Astrocyte (in vitro differentiated cells and primary cell): ENCODE measurements at regions not wholly inside any gene's neighbourhood (a gene's known extent, or its start where the extent isn't known, plus 50 kb on each side); places are given as distances from the start of the nearest gene placed in this dataset.

Source experiments
- DNase-seq: peaks from one replicate; pipeline ENCODE4 v3.0.0-alpha.2; 2010; ENCODE audit warnings: low read depth
- FAIRE-seq: peaks from 2 replicates; lab custom pipeline; 2011; peaks lifted over from hg19 to GRCh38; lab: Jason Lieb, UNC
- H2AFZ ChIP-seq: 2 replicates; pipeline ENCODE4 v1.6.0; 2012; ENCODE audit warnings: low read depth, low read length, inconsistent platforms
- H3K27ac ChIP-seq: 2 replicates; pipeline ENCODE4 v1.5.1; 2011; ENCODE audit warnings: low read depth, low read length, inconsistent platforms
- H3K27me3 ChIP-seq: 2 replicates; pipeline ENCODE4 v1.6.0; 2011; ENCODE audit warnings: low read length, inconsistent platforms; ENCODE audit not compliant: insufficient read depth
- H3K36me3 ChIP-seq: 2 replicates; pipeline ENCODE4 v1.5.1; 2011; ENCODE audit warnings: low read length, inconsistent platforms; ENCODE audit not compliant: insufficient read depth
- H3K4me1 ChIP-seq: 2 replicates; pipeline ENCODE4 v1.5.1; 2011; ENCODE audit warnings: low read length, inconsistent platforms; ENCODE audit not compliant: insufficient read depth
- H3K4me2 ChIP-seq: 2 replicates; pipeline ENCODE4 v1.6.0; 2012; ENCODE audit warnings: low read length, inconsistent platforms
- H3K4me3 ChIP-seq: 2 replicates; pipeline ENCODE4 v1.5.1; 2011; ENCODE audit warnings: low read depth, mild to moderate bottlenecking, low read length, inconsistent platforms; ENCODE audit not compliant: insufficient read depth
- H3K79me2 ChIP-seq: 2 replicates; pipeline ENCODE4 v1.6.0; 2012; ENCODE audit warnings: mild to moderate bottlenecking, low read length, inconsistent platforms; ENCODE audit not compliant: insufficient read depth
- H3K9ac ChIP-seq: 2 replicates; pipeline ENCODE4 v1.6.0; 2012; ENCODE audit warnings: mild to moderate bottlenecking, low read length, inconsistent platforms
- H3K9me3 ChIP-seq: 2 replicates; pipeline ENCODE4 v1.5.1; 2012; ENCODE audit warnings: low read depth, mild to moderate bottlenecking, low read length, inconsistent platforms; ENCODE audit not compliant: insufficient read depth
- H4K20me1 ChIP-seq: 2 replicates; pipeline ENCODE4 v1.6.0; 2012; ENCODE audit warnings: low read length, inconsistent platforms; ENCODE audit not compliant: insufficient read depth
- H3K27ac Mint-ChIP-seq: one replicate; pipeline ENCODE4 v1.8.0; 2021; ENCODE audit warnings: mild to moderate bottlenecking, mixed read lengths; ENCODE audit not compliant: unreplicated experiment
- H3K27me3 Mint-ChIP-seq: one replicate; pipeline ENCODE4 v1.8.0; 2021; ENCODE audit warnings: low read depth, mixed read lengths; ENCODE audit not compliant: unreplicated experiment
- H3K36me3 Mint-ChIP-seq: one replicate; pipeline ENCODE4 v1.8.0; 2021; ENCODE audit warnings: low read depth, mixed read lengths; ENCODE audit not compliant: unreplicated experiment
- H3K4me1 Mint-ChIP-seq: one replicate; pipeline ENCODE4 v1.8.0; 2021; ENCODE audit warnings: low read depth, mixed read lengths; ENCODE audit not compliant: unreplicated experiment
- H3K4me3 Mint-ChIP-seq: one replicate; pipeline ENCODE4 v1.8.0; 2021; ENCODE audit warnings: mild to moderate bottlenecking, moderate library complexity, mixed read lengths; ENCODE audit not compliant: unreplicated experiment
- H3K9me3 Mint-ChIP-seq: one replicate; pipeline ENCODE4 v1.8.0; 2021; ENCODE audit warnings: mild to moderate bottlenecking, mixed read lengths; ENCODE audit not compliant: unreplicated experiment
- CTCF ChIP-seq: IDR thresholded peaks from 2 replicates; pipeline ENCODE4 v1.5.1; 2011; ENCODE audit warnings: low read depth, mild to moderate bottlenecking, inconsistent platforms, low read length, moderate library complexity; ENCODE audit not compliant: insufficient read depth
- EZH2 ChIP-seq: IDR thresholded peaks from 2 replicates; pipeline ENCODE4 v1.6.1; 2012; ENCODE audit warnings: mild to moderate bottlenecking, low read length, inconsistent platforms; ENCODE audit not compliant: insufficient read depth

GRCh38 chr2:44083054-44083453, 85.6 kb upstream of the PPM1B start:
- no peaks in the 10 kb centered on the region for H3K27me3 ChIP-seq
- no peak for TF ChIP-seq EZH2
- TF ChIP-seq CTCF: no peak
- no peaks in the 10 kb centered on the region for H3K9me3 Mint-ChIP-seq
- no peaks in the 10 kb centered on the region for H3K36me3 Mint-ChIP-seq
- no peaks in the 10 kb centered on the region for H3K27me3 Mint-ChIP-seq
- no peak overlapping the region for H3K9ac ChIP-seq
- H3K79me2 ChIP-seq: no peaks in the 10 kb centered on the region
- no peaks in the 10 kb centered on the region for H3K9me3 ChIP-seq
- FAIRE-seq (no peak), DNase-seq (no peak)
- no peak overlapping the region for H3K4me3 ChIP-seq
- H3K4me3 Mint-ChIP-seq: no peak overlapping the region
- peaks cover 5% of the 10 kb centered on the region for H3K4me1 Mint-ChIP-seq
- no peak overlapping the region for H2AFZ ChIP-seq
- H3K27ac ChIP-seq: no peak overlapping the region
- H3K27ac Mint-ChIP-seq: no peak overlapping the region
- peaks cover 6% of the 10 kb centered on the region for H3K4me1 ChIP-seq
- no peak overlapping the region for H3K4me2 ChIP-seq
- H3K36me3 ChIP-seq: no peaks in the 10 kb centered on the region
- H4K20me1 ChIP-seq: no peaks in the 10 kb centered on the region

GRCh38 chr2:44084850-44085249, 83.8 kb upstream of the PPM1B start:
- Histone ChIP-seq H4K20me1 (no peaks in the 10 kb centered on the region), H3K4me2 (no peak overlapping the region), H3K4me3 (no peak overlapping the region), H3K79me2 (no peaks in the 10 kb centered on the region), H3K27ac (no peak overlapping the region), H3K27me3 (no peaks in the 10 kb centered on the region), H3K36me3 (no peaks in the 10 kb centered on the region), H3K4me1 (peaks cover 6% of the 10 kb centered on the region), H3K9ac (no peak overlapping the region), H3K9me3 (no peaks in the 10 kb centered on the region), H2AFZ (no peak overlapping the region)
- FAIRE-seq (no peak), DNase-seq (no peak)
- no peak overlapping the region for H3K4me3 Mint-ChIP-seq
- H3K27ac Mint-ChIP-seq: no peak overlapping the region
- TF ChIP-seq EZH2: no peak
- no peak for TF ChIP-seq CTCF
- no peaks in the 10 kb centered on the region for H3K27me3 Mint-ChIP-seq
- H3K4me1 Mint-ChIP-seq: peaks cover 6% of the 10 kb centered on the region
- H3K36me3 Mint-ChIP-seq: no peaks in the 10 kb centered on the region
- peaks cover 1% of the 10 kb centered on the region for H3K9me3 Mint-ChIP-seq

GRCh38 chr2:44086629-44087028, 82.0 kb upstream of the PPM1B start:
- Histone ChIP-seq H3K27me3 (no peaks in the 10 kb centered on the region), H3K4me3 (peak overlapping the region; percentile 58), H3K27ac (no peak overlapping the region), H3K9me3 (no peaks in the 10 kb centered on the region), H3K4me1 (peaks cover 6% of the 10 kb centered on the region), H3K79me2 (no peaks in the 10 kb centered on the region), H2AFZ (peak overlapping the region; percentile 86), H3K36me3 (no peaks in the 10 kb centered on the region), H3K4me2 (peak overlapping the region; percentile 84), H3K9ac (peak overlapping the region; percentile 60), H4K20me1 (no peaks in the 10 kb centered on the region)
- Mint-ChIP-seq H3K4me1 (peaks cover 6% of the 10 kb centered on the region), H3K36me3 (no peaks in the 10 kb centered on the region), H3K27me3 (no peaks in the 10 kb centered on the region), H3K4me3 (no peak overlapping the region), H3K9me3 (peaks cover 1% of the 10 kb centered on the region), H3K27ac (no peak overlapping the region)
- FAIRE-seq (no peak), DNase-seq (no peak)
- TF ChIP-seq CTCF (no peak), EZH2 (no peak)
